ENCODE measurements at regions not wholly inside any gene's neighbourhood (a gene's known extent, or its start where the extent isn't known, plus 50 kb on each side); places are given as distances from the start of the nearest gene placed in this dataset.
A peak's percentile ranks its signal among the peaks of the same experiment; 100 is the strongest.

DNA sequence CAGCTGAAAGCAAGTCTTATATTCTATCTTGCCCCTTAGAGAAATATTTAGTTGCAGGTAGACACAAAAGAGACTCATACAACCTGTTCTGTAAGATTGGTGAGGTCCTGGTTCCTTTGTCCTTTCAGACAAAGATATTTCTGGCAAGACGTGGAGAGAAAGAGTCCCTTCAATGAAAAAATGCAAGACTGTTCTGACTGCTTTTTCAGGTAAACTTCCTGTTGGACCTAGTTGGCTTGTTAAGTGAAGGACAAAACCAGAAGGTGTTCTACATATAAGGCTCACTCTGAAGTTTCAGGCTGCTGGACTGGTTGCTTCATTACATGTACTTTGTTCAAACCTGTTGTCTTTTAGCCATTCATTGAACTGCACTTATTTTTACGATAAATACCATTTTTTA, 119.0 kb upstream of the PTPRZ1 start:
- H3K4me1 ChIP-seq (ENCODE audit: control insufficient read depth in 3 of 3, insufficient read depth in 2 of 3, low read depth in 1 of 3, low read length in 2 of 3) = no peaks in the 10 kb centered on the region
- H3K27me3 ChIP-seq (ENCODE audit: control insufficient read depth in 3 of 3, insufficient read depth in 3 of 3, low read length in 3 of 3) = no peaks in the 10 kb centered on the region
- FAIRE-seq (no peak), DNase-seq (no peak)
- H3K36me3 ChIP-seq (ENCODE audit: control insufficient read depth in 3 of 3, insufficient read depth in 2 of 3, low read depth in 1 of 3, low read length in 3 of 3) = no peaks in the 10 kb centered on the region
- no peaks in the 10 kb centered on the region for H3K9me3 ChIP-seq (ENCODE audit: control insufficient read depth in 2 of 2, insufficient read depth in 1 of 2, low read depth in 1 of 2, low read length in 1 of 2)
- WGBS, 3 donors = 67 to 83% (median 82%) methylated on average over 2 of the region's 2 CpGs
- H3K4me3 ChIP-seq (ENCODE audit: low read depth in 1 of 3, low read length in 3 of 3) = no peak overlapping the region
- no peak overlapping the region for H3K27ac ChIP-seq (ENCODE audit: low read depth in 1 of 3, low read length in 2 of 3)

GRCh38 chr7:121752706-121753105, 120.3 kb upstream of the PTPRZ1 start:
- DNase-seq (peak in 1 of 2 donors; percentile 19), FAIRE-seq (no peak)
- H3K27ac ChIP-seq (ENCODE audit: low read depth in 1 of 3, low read length in 2 of 3) = no peak overlapping the region
- H3K36me3 ChIP-seq (ENCODE audit: control insufficient read depth in 3 of 3, insufficient read depth in 2 of 3, low read depth in 1 of 3, low read length in 3 of 3) = no peaks in the 10 kb centered on the region
- H3K4me3 ChIP-seq (ENCODE audit: low read depth in 1 of 3, low read length in 3 of 3) = no peak overlapping the region
- WGBS, 3 donors = 6 to 19% (median 13%) methylated on average over 4 of the region's 4 CpGs
- no peaks in the 10 kb centered on the region for H3K4me1 ChIP-seq (ENCODE audit: control insufficient read depth in 3 of 3, insufficient read depth in 2 of 3, low read depth in 1 of 3, low read length in 2 of 3)
- no peaks in the 10 kb centered on the region for H3K9me3 ChIP-seq (ENCODE audit: control insufficient read depth in 2 of 2, insufficient read depth in 1 of 2, low read depth in 1 of 2, low read length in 1 of 2)
- H3K27me3 ChIP-seq (ENCODE audit: control insufficient read depth in 3 of 3, insufficient read depth in 3 of 3, low read length in 3 of 3) = no peaks in the 10 kb centered on the region

- DNase-seq (no peak), FAIRE-seq (no peak)
- Histone ChIP-seq H3K9me3 (ENCODE audit: control insufficient read depth in 2 of 2, insufficient read depth in 1 of 2, low read depth in 1 of 2, low read length in 1 of 2) (no peaks in the 10 kb centered on the region), H3K27me3 (ENCODE audit: control insufficient read depth in 3 of 3, insufficient read depth in 3 of 3, low read length in 3 of 3) (no peaks in the 10 kb centered on the region), H3K36me3 (ENCODE audit: control insufficient read depth in 3 of 3, insufficient read depth in 2 of 3, low read depth in 1 of 3, low read length in 3 of 3) (no peaks in the 10 kb centered on the region), H3K4me3 (ENCODE audit: low read depth in 1 of 3, low read length in 3 of 3) (no peak overlapping the region), H3K27ac (ENCODE audit: low read depth in 1 of 3, low read length in 2 of 3) (no peak overlapping the region), H3K4me1 (ENCODE audit: control insufficient read depth in 3 of 3, insufficient read depth in 2 of 3, low read depth in 1 of 3, low read length in 2 of 3) (peaks cover 0 to 2% (median 0%) of the 10 kb centered on the region in 3 donors)
- 44 to 82% (median 70%) methylated on average over 1 of the region's 1 CpG for WGBS, 3 donors
Measured at GRCh38 chr7:121748546-121748945, 124.4 kb upstream of the PTPRZ1 start.

DNA sequence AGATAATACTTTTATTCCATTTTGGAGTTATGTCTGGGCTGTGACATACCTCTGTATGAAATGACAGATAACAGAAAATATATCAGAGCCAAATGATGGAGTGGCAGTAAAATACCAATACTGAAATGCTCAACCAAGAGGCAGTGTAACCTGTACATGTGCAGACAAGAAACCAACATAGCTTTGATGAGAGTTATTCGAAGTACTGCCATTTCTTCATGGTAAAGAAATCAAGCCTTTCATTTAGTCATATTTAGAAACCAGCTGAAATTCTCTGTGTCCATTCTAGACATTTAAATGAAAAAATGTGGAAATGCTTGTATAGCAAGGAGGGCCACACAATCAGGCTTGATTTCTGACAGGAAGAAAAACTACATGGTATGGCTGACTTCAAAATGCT, 127.1 kb upstream of the PTPRZ1 start:
- 71 to 89% (median 86%) methylated on average over 1 of the region's 1 CpG for WGBS, 3 donors
- H3K4me1 ChIP-seq (ENCODE audit: control insufficient read depth in 3 of 3, insufficient read depth in 2 of 3, low read depth in 1 of 3, low read length in 2 of 3) = peaks cover 0 to 2% (median 0%) of the 10 kb centered on the region in 3 donors
- no peak overlapping the region for H3K4me3 ChIP-seq (ENCODE audit: low read depth in 1 of 3, low read length in 3 of 3)
- DNase-seq (no peak), FAIRE-seq (no peak)
- no peak overlapping the region for H3K27ac ChIP-seq (ENCODE audit: low read depth in 1 of 3, low read length in 2 of 3)
- no peaks in the 10 kb centered on the region for H3K27me3 ChIP-seq (ENCODE audit: control insufficient read depth in 3 of 3, insufficient read depth in 3 of 3, low read length in 3 of 3)
- H3K9me3 ChIP-seq (ENCODE audit: control insufficient read depth in 2 of 2, insufficient read depth in 1 of 2, low read depth in 1 of 2, low read length in 1 of 2) = no peaks in the 10 kb centered on the region
- H3K36me3 ChIP-seq (ENCODE audit: control insufficient read depth in 3 of 3, insufficient read depth in 2 of 3, low read depth in 1 of 3, low read length in 3 of 3) = no peaks in the 10 kb centered on the region

GRCh38 chr7:121744877-121745276, 128.1 kb upstream of the PTPRZ1 start:
- 75 to 83% (median 76%) methylated on average over 2 of the region's 2 CpGs for WGBS, 3 donors
- FAIRE-seq (no peak), DNase-seq (no peak)
- no peak overlapping the region for H3K4me3 ChIP-seq (ENCODE audit: low read depth in 1 of 3, low read length in 3 of 3)
- H3K4me1 ChIP-seq (ENCODE audit: control insufficient read depth in 3 of 3, insufficient read depth in 2 of 3, low read depth in 1 of 3, low read length in 2 of 3) = peaks cover 0 to 2% (median 0%) of the 10 kb centered on the region in 3 donors
- no peaks in the 10 kb centered on the region for H3K36me3 ChIP-seq (ENCODE audit: control insufficient read depth in 3 of 3, insufficient read depth in 2 of 3, low read depth in 1 of 3, low read length in 3 of 3)
- H3K27ac ChIP-seq (ENCODE audit: low read depth in 1 of 3, low read length in 2 of 3) = no peak overlapping the region
- H3K9me3 ChIP-seq (ENCODE audit: control insufficient read depth in 2 of 2, insufficient read depth in 1 of 2, low read depth in 1 of 2, low read length in 1 of 2) = no peaks in the 10 kb centered on the region
- H3K27me3 ChIP-seq (ENCODE audit: control insufficient read depth in 3 of 3, insufficient read depth in 3 of 3, low read length in 3 of 3) = no peaks in the 10 kb centered on the region

- no peak overlapping the region for H3K4me3 ChIP-seq (ENCODE audit: low read depth in 1 of 3, low read length in 3 of 3)
- H3K27me3 ChIP-seq (ENCODE audit: control insufficient read depth in 3 of 3, insufficient read depth in 3 of 3, low read length in 3 of 3) = no peaks in the 10 kb centered on the region
- H3K36me3 ChIP-seq (ENCODE audit: control insufficient read depth in 3 of 3, insufficient read depth in 2 of 3, low read depth in 1 of 3, low read length in 3 of 3) = no peaks in the 10 kb centered on the region
- no peak for FAIRE-seq
- H3K4me1 ChIP-seq (ENCODE audit: control insufficient read depth in 3 of 3, insufficient read depth in 2 of 3, low read depth in 1 of 3, low read length in 2 of 3) = peaks cover 0 to 2% (median 0%) of the 10 kb centered on the region in 3 donors
- no peaks in the 10 kb centered on the region for H3K9me3 ChIP-seq (ENCODE audit: control insufficient read depth in 2 of 2, insufficient read depth in 1 of 2, low read depth in 1 of 2, low read length in 1 of 2)
- peak in 1 of 2 donors; percentile 66 for DNase-seq
- 6 to 49% (median 15%) methylated on average over 3 of the region's 3 CpGs for WGBS, 3 donors
- no peak overlapping the region for H3K27ac ChIP-seq (ENCODE audit: low read depth in 1 of 3, low read length in 2 of 3)
Measured at GRCh38 chr7:121744319-121744718, 128.6 kb upstream of the PTPRZ1 start.

- DNase-seq (peak in 1 of 2 donors; percentile 90), FAIRE-seq (no peak)
- Histone ChIP-seq H3K36me3 (ENCODE audit: control insufficient read depth in 3 of 3, insufficient read depth in 2 of 3, low read depth in 1 of 3, low read length in 3 of 3) (no peaks in the 10 kb centered on the region), H3K4me3 (ENCODE audit: low read depth in 1 of 3, low read length in 3 of 3) (no peak overlapping the region), H3K4me1 (ENCODE audit: control insufficient read depth in 3 of 3, insufficient read depth in 2 of 3, low read depth in 1 of 3, low read length in 2 of 3) (peaks cover 0 to 2% (median 0%) of the 10 kb centered on the region in 3 donors), H3K27me3 (ENCODE audit: control insufficient read depth in 3 of 3, insufficient read depth in 3 of 3, low read length in 3 of 3) (no peaks in the 10 kb centered on the region), H3K9me3 (ENCODE audit: control insufficient read depth in 2 of 2, insufficient read depth in 1 of 2, low read depth in 1 of 2, low read length in 1 of 2) (no peaks in the 10 kb centered on the region), H3K27ac (ENCODE audit: low read depth in 1 of 3, low read length in 2 of 3) (peak overlapping the region in 1 of 3 donors; percentile 20)
Measured at GRCh38 chr7:121741896-121742295, 131.1 kb upstream of the PTPRZ1 start.

DNA sequence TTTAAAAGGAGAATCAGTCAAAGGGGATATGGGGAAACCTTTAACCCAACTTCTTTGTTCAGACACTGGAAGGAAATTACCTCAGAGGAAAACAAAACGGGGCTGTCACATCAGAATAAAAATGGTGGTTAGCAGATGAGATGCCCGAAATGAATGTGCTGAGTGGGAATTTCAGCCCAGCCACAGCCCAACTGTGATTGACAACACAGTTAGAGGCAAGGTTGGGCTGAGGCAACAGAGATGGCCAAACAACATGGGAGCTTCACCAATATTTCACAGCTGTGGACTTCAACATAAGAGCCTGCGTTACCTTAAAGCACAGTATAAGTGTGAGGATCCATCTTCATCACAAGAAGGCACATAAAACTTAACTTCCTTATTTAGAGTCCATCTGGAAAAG, 133.5 kb upstream of the PTPRZ1 start:
- no peak for DNase-seq
- Histone ChIP-seq H3K36me3 (ENCODE audit: control insufficient read depth in 3 of 3, insufficient read depth in 2 of 3, low read depth in 1 of 3, low read length in 3 of 3) (no peaks in the 10 kb centered on the region), H3K27ac (ENCODE audit: low read depth in 1 of 3, low read length in 2 of 3) (no peak overlapping the region), H3K4me3 (ENCODE audit: low read depth in 1 of 3, low read length in 3 of 3) (no peak overlapping the region), H3K4me1 (ENCODE audit: control insufficient read depth in 3 of 3, insufficient read depth in 2 of 3, low read depth in 1 of 3, low read length in 2 of 3) (no peaks in the 10 kb centered on the region), H3K27me3 (ENCODE audit: control insufficient read depth in 3 of 3, insufficient read depth in 3 of 3, low read length in 3 of 3) (no peaks in the 10 kb centered on the region), H3K9me3 (ENCODE audit: control insufficient read depth in 2 of 2, insufficient read depth in 1 of 2, low read depth in 1 of 2, low read length in 1 of 2) (no peaks in the 10 kb centered on the region)
- no peak for FAIRE-seq
- 52 to 65% (median 58%) methylated on average over 3 of the region's 3 CpGs for WGBS, 3 donors

- FAIRE-seq (no peak), DNase-seq (no peak)
- Histone ChIP-seq H3K27ac (ENCODE audit: low read depth in 1 of 3, low read length in 2 of 3) (no peak overlapping the region), H3K4me1 (ENCODE audit: control insufficient read depth in 3 of 3, insufficient read depth in 2 of 3, low read depth in 1 of 3, low read length in 2 of 3) (peaks cover 0 to 10% (median 0%) of the 10 kb centered on the region in 3 donors), H3K27me3 (ENCODE audit: control insufficient read depth in 3 of 3, insufficient read depth in 3 of 3, low read length in 3 of 3) (no peaks in the 10 kb centered on the region), H3K36me3 (ENCODE audit: control insufficient read depth in 3 of 3, insufficient read depth in 2 of 3, low read depth in 1 of 3, low read length in 3 of 3) (no peaks in the 10 kb centered on the region), H3K9me3 (ENCODE audit: control insufficient read depth in 2 of 2, insufficient read depth in 1 of 2, low read depth in 1 of 2, low read length in 1 of 2) (peaks cover 0 to 17% of the 10 kb centered on the region in 2 donors), H3K4me3 (ENCODE audit: low read depth in 1 of 3, low read length in 3 of 3) (no peak overlapping the region)
Measured at GRCh38 chr7:121730869-121731268, 142.1 kb upstream of the PTPRZ1 start.

All from small intestine (tissue), 7 donors.